Activated naive CD4-positive, alpha-beta T cell treated with Interleukin-2 at 50 U/mL for 16 hours (primary cell): ENCODE measurements at regions not wholly inside any gene's neighbourhood (a gene's known extent, or its start where the extent isn't known, plus 50 kb on each side); places are given as distances from the start of the nearest gene placed in this dataset.

ENCODE experiments used
- DNase-seq: peaks from one replicate; pipeline ENCODE4 v3.0.0-alpha.2; 2020

GRCh38 chr10:36354633-36355032, 712.5 kb upstream of the FZD8 start:
- DNase-seq: no peak

- no peak for DNase-seq
These were observed 709.1 kb upstream of the FZD8 start for GRCh38 chr10:36351159-36351558.

- DNase-seq: no peak
These were observed 707.5 kb upstream of the FZD8 start for GRCh38 chr10:36349445-36350078.

GRCh38 chr10:36345807-36346206, 703.7 kb upstream of the FZD8 start:
- no peak for DNase-seq

GRCh38 chr10:36345175-36345533, 703.1 kb upstream of the FZD8 start:
- DNase-seq: no peak

- DNase-seq: no peak
These were observed 702.4 kb upstream of the FZD8 start for GRCh38 chr10:36344240-36345174.

- no peak for DNase-seq
These were observed 700.7 kb upstream of the FZD8 start for GRCh38 chr10:36342781-36343180.

- DNase-seq: no peak
These were observed 699.4 kb upstream of the FZD8 start for GRCh38 chr10:36341471-36341870.

GRCh38 chr10:36336315-36336714, 694.2 kb upstream of the FZD8 start:
- no peak for DNase-seq

GRCh38 chr10:36333446-36333845, 691.4 kb upstream of the FZD8 start:
- DNase-seq: no peak

- no peak for DNase-seq
These were observed 690.8 kb upstream of the FZD8 start for GRCh38 chr10:36332926-36333325.

GRCh38 chr10:36331121-36331520, 689.0 kb upstream of the FZD8 start:
- DNase-seq: no peak

GRCh38 chr10:36325815-36326214, 683.7 kb upstream of the FZD8 start:
- DNase-seq: no peak

GRCh38 chr10:36324831-36325230, 682.7 kb upstream of the FZD8 start:
- DNase-seq: no peak

- DNase-seq: no peak
These were observed 671.0 kb upstream of the FZD8 start for GRCh38 chr10:36313142-36313541.

- no peak for DNase-seq
These were observed 661.8 kb upstream of the FZD8 start for GRCh38 chr10:36303896-36304295.

- DNase-seq: no peak
These were observed 660.0 kb upstream of the FZD8 start for GRCh38 chr10:36302086-36302485.

GRCh38 chr10:36301539-36301938, 659.4 kb upstream of the FZD8 start:
- no peak for DNase-seq

GRCh38 chr10:36301139-36301538, 659.0 kb upstream of the FZD8 start:
- DNase-seq: no peak

- no peak for DNase-seq
These were observed 641.7 kb upstream of the FZD8 start for GRCh38 chr10:36283827-36284226.

GRCh38 chr10:36281831-36282331, 639.8 kb upstream of the FZD8 start:
- no peak for DNase-seq

GRCh38 chr10:36280890-36281499, 638.9 kb upstream of the FZD8 start:
- no peak for DNase-seq

GRCh38 chr10:36280321-36280741, 638.2 kb upstream of the FZD8 start:
- no peak for DNase-seq

GRCh38 chr10:36278176-36278575, 636.1 kb upstream of the FZD8 start:
- no peak for DNase-seq
